ENCODE measurements at regions not wholly inside any gene's neighbourhood (a gene's known extent, or its start where the extent isn't known, plus 50 kb on each side); places are given as distances from the start of the nearest gene placed in this dataset.
"Not testable (repeated sequence)": the region's sequence is repeated elsewhere in the genome, so short reads cannot be mapped to it uniquely, and the experiment has no call there.

- DNase-seq: no peak
These were observed 287.0 kb downstream of the SP3 start for GRCh38 chr2:173678186-173678585.

- DNase-seq: no peak
These were observed 284.6 kb downstream of the SP3 start for GRCh38 chr2:173680574-173680973.

- DNase-seq: no peak
These were observed 283.1 kb downstream of the SP3 start for GRCh38 chr2:173681881-173682650.

GRCh38 chr2:173684896-173685459 is 280.2 kb downstream of the SP3 start:
- no peak for DNase-seq

GRCh38 chr2:173690349-173690748 is 274.8 kb downstream of the SP3 start:
- no peak for DNase-seq

GRCh38 chr2:173692068-173692467 is 273.1 kb downstream of the SP3 start:
- no peak for DNase-seq

GRCh38 chr2:173693044-173693589 is 272.1 kb downstream of the SP3 start:
- DNase-seq: no peak

GRCh38 chr2:173696274-173696673 is 268.9 kb downstream of the SP3 start:
- no peak for DNase-seq

- no peak for DNase-seq
These were observed 267.2 kb downstream of the SP3 start for GRCh38 chr2:173697929-173698328.

GRCh38 chr2:173705656-173706055 is 259.5 kb downstream of the SP3 start:
- DNase-seq: no peak

- DNase-seq: no peak
These were observed 258.2 kb downstream of the SP3 start for GRCh38 chr2:173706936-173707335.

- no peak for DNase-seq
These were observed 256.4 kb downstream of the SP3 start for GRCh38 chr2:173708806-173709205.

GRCh38 chr2:173711816-173712215 is 253.4 kb downstream of the SP3 start:
- DNase-seq: no peak

GRCh38 chr2:173713904-173714555 is 251.1 kb downstream of the SP3 start:
- no peak for DNase-seq

- no peak for DNase-seq
These were observed 249.7 kb downstream of the SP3 start for GRCh38 chr2:173715441-173715840.

- no peak for DNase-seq
These were observed 248.6 kb downstream of the SP3 start for GRCh38 chr2:173716458-173717052.

- no peak for DNase-seq
These were observed 245.7 kb downstream of the SP3 start for GRCh38 chr2:173719471-173719870.

GRCh38 chr2:173720306-173720705 is 244.9 kb downstream of the SP3 start:
- no peak for DNase-seq

GRCh38 chr2:173734797-173735196 is 230.4 kb downstream of the SP3 start:
- no peak for DNase-seq

- DNase-seq: not testable (repeated sequence)
These were observed 227.1 kb downstream of the SP3 start for GRCh38 chr2:173737954-173738575.

GRCh38 chr2:173739006-173739405 is 226.2 kb downstream of the SP3 start:
- DNase-seq: no peak

- DNase-seq: no peak
These were observed 224.5 kb downstream of the SP3 start for GRCh38 chr2:173740639-173741038.

- DNase-seq: peak; percentile 74
These were observed 223.4 kb downstream of the SP3 start for GRCh38 chr2:173741759-173742158.
